Ovary (tissue), 3 donors: ENCODE measurements at regions not wholly inside any gene's neighbourhood (a gene's known extent, or its start where the extent isn't known, plus 50 kb on each side); places are given as distances from the start of the nearest gene placed in this dataset.

Source experiments
- POLR2A ChIP-seq: fragments of 450-650 bp; IDR thresholded peaks from one replicate; pipeline ENCODE4 v1.6.1; 2017; ENCODE audit warnings: antibody characterized with exemption, mild to moderate bottlenecking, moderate library complexity
- TF ChIP-seq, protein P1 (sequence below), 3 donors: fragments of 450-650 bp in 2 of 3; fragments of 200-600 bp in 1 of 3; IDR thresholded peaks; one replicate each; pipeline versions ENCODE4 v1.5.1 to v1.8.0; 2016 to 2022; ENCODE audit warnings: antibody characterized with exemption in 3 of 3, mild to moderate bottlenecking in 1 of 3
- donor health status: DM: no; HTN: no; CAD: no.

DNA sequence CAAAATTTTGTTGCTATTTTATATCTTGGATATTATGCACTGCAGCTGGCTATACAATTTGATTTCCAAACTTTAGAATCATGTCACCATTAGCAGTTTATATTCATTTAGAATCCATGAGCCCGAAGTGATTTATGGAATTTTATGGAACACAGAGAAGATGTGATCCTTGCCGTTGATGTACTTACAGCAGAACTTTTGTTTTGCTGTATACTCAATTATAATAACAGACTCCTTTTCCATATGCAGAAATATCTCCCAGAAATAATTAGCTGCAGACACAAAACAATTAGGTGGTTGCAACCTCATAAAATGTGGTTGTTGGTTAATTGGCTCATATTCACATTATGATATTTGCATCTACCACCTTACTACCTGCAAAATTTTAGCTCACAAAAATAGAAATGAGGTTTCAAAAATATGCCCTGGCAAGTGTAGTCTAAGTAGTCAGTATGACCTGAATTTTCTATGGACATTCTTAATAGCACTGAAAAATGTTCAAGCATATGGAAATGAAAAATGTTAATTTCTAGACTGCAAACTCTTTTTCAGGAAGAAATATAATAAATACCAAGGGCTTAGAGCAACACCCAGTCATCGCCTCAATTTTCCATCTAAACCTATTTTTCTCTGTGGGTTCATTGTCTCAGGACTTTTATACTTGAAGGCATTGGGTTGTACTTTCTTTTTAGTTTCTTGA is 997.6 kb downstream of the MCTP2 start:
- TF ChIP-seq, protein P1, sequence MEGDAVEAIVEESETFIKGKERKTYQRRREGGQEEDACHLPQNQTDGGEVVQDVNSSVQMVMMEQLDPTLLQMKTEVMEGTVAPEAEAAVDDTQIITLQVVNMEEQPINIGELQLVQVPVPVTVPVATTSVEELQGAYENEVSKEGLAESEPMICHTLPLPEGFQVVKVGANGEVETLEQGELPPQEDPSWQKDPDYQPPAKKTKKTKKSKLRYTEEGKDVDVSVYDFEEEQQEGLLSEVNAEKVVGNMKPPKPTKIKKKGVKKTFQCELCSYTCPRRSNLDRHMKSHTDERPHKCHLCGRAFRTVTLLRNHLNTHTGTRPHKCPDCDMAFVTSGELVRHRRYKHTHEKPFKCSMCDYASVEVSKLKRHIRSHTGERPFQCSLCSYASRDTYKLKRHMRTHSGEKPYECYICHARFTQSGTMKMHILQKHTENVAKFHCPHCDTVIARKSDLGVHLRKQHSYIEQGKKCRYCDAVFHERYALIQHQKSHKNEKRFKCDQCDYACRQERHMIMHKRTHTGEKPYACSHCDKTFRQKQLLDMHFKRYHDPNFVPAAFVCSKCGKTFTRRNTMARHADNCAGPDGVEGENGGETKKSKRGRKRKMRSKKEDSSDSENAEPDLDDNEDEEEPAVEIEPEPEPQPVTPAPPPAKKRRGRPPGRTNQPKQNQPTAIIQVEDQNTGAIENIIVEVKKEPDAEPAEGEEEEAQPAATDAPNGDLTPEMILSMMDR (IDR thresholded peaks at IDR 0.05) = no peak
- no peak for TF ChIP-seq POLR2A
